Endothelial cell of umbilical vein (primary cell): ENCODE measurements at regions not wholly inside any gene's neighbourhood (a gene's known extent, or its start where the extent isn't known, plus 50 kb on each side); places are given as distances from the start of the nearest gene placed in this dataset.
A peak's percentile ranks its signal among the peaks of the same experiment; 100 is the strongest.

Experiments used
- BruUV-seq: library from RNA; stranded (reverse); fragments of 400-500 nt; replicated peaks from 2 replicates; lab custom pipeline; 2021; lab: Mats Ljungman, UMichigan
- CTCF ChIA-PET: fragments of 300-600, 350-600 bp; sonication (Branson Sonifier 250); formaldehyde crosslinking; loops from one replicate; lab custom pipeline; 2021; ENCODE audit warnings: antibody characterized with exemption, inconsistent platforms; lab: Charles Lee
- POLR2A ChIA-PET: fragments of 300-600, 350-600 bp; sonication (Branson Sonifier 250); formaldehyde crosslinking; loops from one replicate; lab custom pipeline; 2021; ENCODE audit warnings: antibody characterized with exemption, inconsistent platforms; lab: Charles Lee
- DNase-seq: peaks from one replicate; pipeline ENCODE4 v3.0.0-alpha.2; 2011; ENCODE audit warnings: low read depth, low spot score
- FAIRE-seq: peaks from 2 replicates; lab custom pipeline; 2011; peaks lifted over from hg19 to GRCh38; lab: Jason Lieb, UNC
- H2AFZ ChIP-seq: 2 replicates; pipeline ENCODE4 v1.6.0; 2012; ENCODE audit warnings: low read depth, low read length, control low read depth, inconsistent platforms
- H3K27ac ChIP-seq: 2 replicates; pipeline ENCODE4 v1.5.1; 2011; ENCODE audit warnings: low read depth, mild to moderate bottlenecking, control low read depth, low read length, moderate library complexity; ENCODE audit not compliant: insufficient read depth
- H3K27me3 ChIP-seq, 2 experiments: 2 replicates each; pipeline versions ENCODE4 v1.6.0 to v1.6.1; 2011; ENCODE audit warnings: low read length in 2 of 2, mixed read lengths in 1 of 2; ENCODE audit not compliant: control insufficient read depth in 2 of 2, insufficient read depth in 2 of 2
- H3K36me3 ChIP-seq, 2 experiments: 2 replicates in 1 of 2; 3 replicates in 1 of 2; pipeline ENCODE4 v1.5.1; 2011; ENCODE audit warnings: low read length in 2 of 2, mild to moderate bottlenecking in 1 of 2, moderate library complexity in 1 of 2; ENCODE audit not compliant: control insufficient read depth in 2 of 2, insufficient read depth in 2 of 2; ENCODE audit errors: extremely low read depth in 1 of 2
- H3K4me1 ChIP-seq: 3 replicates; pipeline ENCODE4 v1.5.1; 2011; ENCODE audit warnings: mild to moderate bottlenecking, low read length; ENCODE audit not compliant: control insufficient read depth, insufficient read depth; ENCODE audit errors: extremely low read depth
- H3K4me2 ChIP-seq: 2 replicates; pipeline ENCODE4 v1.6.1; 2011; ENCODE audit warnings: low read length, control low read depth, mixed read lengths; ENCODE audit not compliant: insufficient read depth
- H3K4me3 ChIP-seq, 3 experiments: fragments of 200-600 bp in 1 of 3; sonication (generic), shearing (Covaris generic) in 1 of 3; replicated peaks in 1 of 3; 2 replicates each; pipeline ENCODE4 v1.5.1; 2011 to 2016; ENCODE audit warnings: control low read depth in 3 of 3, low read length in 3 of 3, mild to moderate bottlenecking in 2 of 3, inconsistent platforms in 1 of 3, low read depth in 1 of 3, moderate library complexity in 1 of 3; ENCODE audit not compliant: insufficient read depth in 1 of 3
- H3K79me2 ChIP-seq: 2 replicates; pipeline ENCODE4 v1.6.0; 2012; ENCODE audit warnings: low read length, inconsistent platforms; ENCODE audit not compliant: control insufficient read depth, insufficient read depth
- H3K9ac ChIP-seq: replicated peaks from 2 replicates; pipeline ENCODE3; 2011; ENCODE audit warnings: low read length, control low read depth; ENCODE audit not compliant: insufficient read depth; ENCODE audit errors: extremely low read depth
- H3K9me1 ChIP-seq: replicated peaks from 3 replicates; pipeline ENCODE4 v1.6.0; 2011; ENCODE audit warnings: mild to moderate bottlenecking, low read length; ENCODE audit not compliant: control insufficient read depth, insufficient read depth; ENCODE audit errors: extremely low read depth
- H3K9me3 ChIP-seq: replicated peaks from 2 replicates; pipeline ENCODE4 v1.5.1; 2012; ENCODE audit warnings: low read length, inconsistent platforms; ENCODE audit not compliant: control insufficient read depth, insufficient read depth
- H4K20me1 ChIP-seq: replicated peaks from 2 replicates; pipeline ENCODE3; 2011; ENCODE audit warnings: mild to moderate bottlenecking, low read length; ENCODE audit not compliant: control insufficient read depth, insufficient read depth; ENCODE audit errors: extremely low read depth
- FOS ChIP-seq: IDR thresholded peaks from 2 replicates; pipeline ENCODE4 v1.6.1; 2011; ENCODE audit warnings: mild to moderate bottlenecking, low read length, moderate library complexity, borderline replicate concordance; ENCODE audit not compliant: insufficient read depth
- JUN ChIP-seq: IDR thresholded peaks from 2 replicates; pipeline ENCODE4 v1.6.1; 2011; ENCODE audit warnings: borderline replicate concordance, low read depth; ENCODE audit not compliant: insufficient read length, insufficient read depth
- POLR2AphosphoS5 ChIP-seq: IDR thresholded peaks from 2 replicates; pipeline ENCODE4 v1.6.1; 2012; ENCODE audit warnings: low read depth, mild to moderate bottlenecking, control low read depth, low read length, moderate library complexity; ENCODE audit not compliant: insufficient read depth
- dilution Hi-C: fragments of 300-500 bp; cut with MboI; formaldehyde crosslinking; loops from one replicate; pipeline ENCODE4 v1.15.0; 2019; ENCODE audit warnings: low sequenced_read_pairs; ENCODE audit not compliant: extremely low pct_ligation_motif_present
- intact Hi-C: fragments of 100-400 bp; cut with micrococcal nuclease; formaldehyde crosslinking; loops from one replicate; pipeline ENCODE4 v1.10.0; 2022
- TF ChIP-seq, protein P1 (sequence below), 2 donors: IDR thresholded peaks; 1 replicate in 1 of 2; 2 replicates in 1 of 2; pipeline ENCODE4 v1.5.1; 2011; ENCODE audit warnings: low read length in 2 of 2, mild to moderate bottlenecking in 2 of 2, moderate library complexity in 2 of 2, control low read depth in 1 of 2, inconsistent platforms in 1 of 2, low read depth in 1 of 2; ENCODE audit not compliant: insufficient read depth in 1 of 2; ENCODE audit errors: extremely low read depth in 1 of 2

- Histone ChIP-seq H3K36me3 (no peaks in the 10 kb centered on the region), H3K9me1 (no peaks in the 10 kb centered on the region), H3K4me1 (peaks cover 49% of the 10 kb centered on the region), H3K27ac (peak overlapping the region; percentile 11), H3K27me3 (no peaks in the 10 kb centered on the region), H3K9ac (no peak overlapping the region), H2AFZ (no peak overlapping the region), H4K20me1 (no peaks in the 10 kb centered on the region), H3K4me3 (no peak overlapping the region), H3K4me2 (peak overlapping the region; percentile 18), H3K79me2 (no peaks in the 10 kb centered on the region), H3K9me3 (no peaks in the 10 kb centered on the region)
- intact Hi-C loops = no loop called here
- BruUV-seq = no TSS peak
- dilution Hi-C loops = no loop called here
- TF ChIP-seq POLR2AphosphoS5 (no peak), JUN (peak; percentile 6), FOS (peak; percentile 17)
- TF ChIP-seq, protein P1, sequence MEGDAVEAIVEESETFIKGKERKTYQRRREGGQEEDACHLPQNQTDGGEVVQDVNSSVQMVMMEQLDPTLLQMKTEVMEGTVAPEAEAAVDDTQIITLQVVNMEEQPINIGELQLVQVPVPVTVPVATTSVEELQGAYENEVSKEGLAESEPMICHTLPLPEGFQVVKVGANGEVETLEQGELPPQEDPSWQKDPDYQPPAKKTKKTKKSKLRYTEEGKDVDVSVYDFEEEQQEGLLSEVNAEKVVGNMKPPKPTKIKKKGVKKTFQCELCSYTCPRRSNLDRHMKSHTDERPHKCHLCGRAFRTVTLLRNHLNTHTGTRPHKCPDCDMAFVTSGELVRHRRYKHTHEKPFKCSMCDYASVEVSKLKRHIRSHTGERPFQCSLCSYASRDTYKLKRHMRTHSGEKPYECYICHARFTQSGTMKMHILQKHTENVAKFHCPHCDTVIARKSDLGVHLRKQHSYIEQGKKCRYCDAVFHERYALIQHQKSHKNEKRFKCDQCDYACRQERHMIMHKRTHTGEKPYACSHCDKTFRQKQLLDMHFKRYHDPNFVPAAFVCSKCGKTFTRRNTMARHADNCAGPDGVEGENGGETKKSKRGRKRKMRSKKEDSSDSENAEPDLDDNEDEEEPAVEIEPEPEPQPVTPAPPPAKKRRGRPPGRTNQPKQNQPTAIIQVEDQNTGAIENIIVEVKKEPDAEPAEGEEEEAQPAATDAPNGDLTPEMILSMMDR (IDR thresholded peaks at IDR 0.05; ENCODE audit: extremely low read depth in 1 of 2, insufficient read depth in 1 of 2, low read depth in 1 of 2, low read length in 2 of 2) = no peak
- no peak for DNase-seq
- CTCF ChIA-PET = interaction anchor here (0.7 to 1.4 kb wide), 2 partner anchors 12 to 36 kb away, joined by 3 read pairs; no protein-coding TSS in a partner anchor
- POLR2A ChIA-PET = no interaction called here
- FAIRE-seq = no peak
Measured at GRCh38 chr12:19964549-19964948, 403.8 kb upstream of the PDE3A start.
